ENCODE measurements at regions not wholly inside any gene's neighbourhood (a gene's known extent, or its start where the extent isn't known, plus 50 kb on each side); places are given as distances from the start of the nearest gene placed in this dataset.

- TF ChIP-seq CTCF (IDR thresholded peaks at IDR 0.05; ENCODE audit: poor library complexity) (no peak), EZH2phosphoT487 (IDR thresholded peaks at IDR 0.05; ENCODE audit: low read depth, severe bottlenecking, unreplicated experiment) (no peak), EZH2 (IDR thresholded peaks at IDR 0.05; ENCODE audit: borderline replicate concordance) (no peak)
Observed at GRCh38 chr3:99373088-99373845, 265.1 kb upstream of the COL8A1 start.
